Activated naive CD4-positive, alpha-beta T cell treated with anti-CD3 and anti-CD28 coated beads, Interleukin-2, amount 50 U/mL, for 24 hours (primary cell): ENCODE measurements at regions not wholly inside any gene's neighbourhood (a gene's known extent, or its start where the extent isn't known, plus 50 kb on each side); places are given as distances from the start of the nearest gene placed in this dataset.

Experiments used
- H3K27ac Mint-ChIP-seq: one replicate; pipeline ENCODE4 v1.8.0; 2021; ENCODE audit warnings: mild to moderate bottlenecking, mixed read lengths
- H3K27me3 Mint-ChIP-seq: one replicate; pipeline ENCODE4 v1.8.0; 2021; ENCODE audit warnings: mixed read lengths
- H3K36me3 Mint-ChIP-seq: one replicate; pipeline ENCODE4 v1.8.0; 2021; ENCODE audit warnings: mixed read lengths
- H3K4me1 Mint-ChIP-seq: one replicate; pipeline ENCODE4 v1.8.0; 2021; ENCODE audit warnings: mixed read lengths
- H3K4me3 Mint-ChIP-seq: one replicate; pipeline ENCODE4 v1.8.0; 2021; ENCODE audit warnings: mild to moderate bottlenecking, mixed read lengths
- H3K9me3 Mint-ChIP-seq: one replicate; pipeline ENCODE4 v1.8.0; 2021; ENCODE audit warnings: mixed read lengths

DNA sequence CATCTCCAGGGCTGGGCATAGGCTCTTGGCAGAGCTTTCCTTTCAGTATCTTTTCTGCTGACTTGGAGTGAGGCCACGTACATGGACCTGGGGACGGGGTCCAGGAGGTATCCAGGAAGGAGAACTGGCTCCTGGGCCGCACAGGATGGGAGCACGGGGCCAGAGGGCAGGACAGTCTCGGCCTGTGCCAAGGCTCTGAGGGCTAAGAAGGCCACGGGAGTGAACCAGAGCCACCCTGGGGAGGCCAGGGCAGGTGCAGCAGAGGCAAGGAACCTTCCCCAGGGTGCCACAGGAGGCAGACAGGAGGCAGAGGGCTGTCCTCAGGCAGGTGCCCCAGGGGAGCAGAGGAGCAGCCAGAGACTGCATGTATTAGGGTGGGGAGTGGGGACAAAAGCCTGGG, 50.3 kb downstream of the PLXNA1 start:
- Mint-ChIP-seq H3K27me3 (no peaks in the 10 kb centered on the region), H3K4me3 (no peak overlapping the region), H3K9me3 (no peaks in the 10 kb centered on the region), H3K36me3 (no peaks in the 10 kb centered on the region), H3K27ac (no peak overlapping the region), H3K4me1 (no peaks in the 10 kb centered on the region)

DNA sequence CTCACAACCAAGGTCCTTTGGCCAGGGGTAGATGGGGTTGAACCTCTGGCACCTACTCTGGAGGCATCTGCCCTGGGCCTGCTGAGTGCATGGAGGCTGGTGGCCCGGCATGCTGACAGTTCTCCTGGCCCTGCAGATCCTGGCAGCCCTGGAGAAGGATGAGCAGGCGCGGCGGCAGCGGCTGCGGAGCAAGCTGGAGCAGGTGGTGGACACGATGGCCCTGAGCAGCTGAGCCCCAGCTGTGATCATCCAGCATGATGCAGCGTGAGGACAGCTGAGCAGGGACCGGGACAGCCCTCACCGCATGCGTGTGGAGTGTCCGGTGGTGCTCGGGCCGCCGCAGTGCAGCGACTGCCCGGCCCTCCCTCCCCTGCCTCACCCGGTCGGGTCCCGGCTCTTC, 50.9 kb downstream of the PLXNA1 start:
- no peaks in the 10 kb centered on the region for H3K4me1 Mint-ChIP-seq

DNA sequence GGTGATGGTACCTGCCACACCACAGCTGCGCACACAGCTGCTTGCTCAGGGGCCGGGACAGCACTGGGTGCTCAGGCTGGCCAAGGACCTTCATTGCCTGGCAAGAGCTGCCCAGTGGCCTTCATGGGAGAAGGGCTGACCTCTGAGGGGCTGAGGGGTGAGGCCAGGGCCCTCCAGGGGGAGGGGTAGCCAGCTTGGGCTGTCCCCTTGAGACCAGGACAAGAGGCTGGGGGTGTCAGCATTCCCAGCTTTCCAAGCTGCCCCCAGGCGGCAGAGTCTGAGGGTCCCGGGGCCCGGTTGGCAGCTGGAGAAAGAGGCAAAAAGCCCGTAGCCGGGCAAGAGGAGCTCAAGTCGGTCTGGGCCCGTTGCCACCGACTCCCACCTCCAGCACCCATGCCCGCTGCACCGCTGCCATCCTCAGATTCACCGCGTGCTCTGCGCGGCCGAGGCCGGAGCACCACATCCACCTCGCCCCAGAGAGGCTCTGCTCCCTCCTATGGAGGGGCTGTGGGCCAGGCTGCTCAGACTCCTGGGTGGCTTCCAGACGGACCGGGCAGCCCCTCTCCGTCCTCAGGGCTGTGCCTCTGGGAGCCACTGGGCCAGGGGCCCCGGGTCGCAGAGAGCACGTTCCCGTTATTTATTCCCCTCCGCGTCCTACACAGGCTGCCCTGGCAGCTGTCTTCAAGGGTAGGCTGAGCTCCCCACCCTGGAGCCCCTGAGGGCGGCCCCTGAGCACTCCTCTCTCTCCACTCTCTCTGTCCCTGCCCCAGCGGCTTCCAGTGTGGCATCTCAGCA, 51.5 kb downstream of the PLXNA1 start:
- no peak overlapping the region for H3K27ac Mint-ChIP-seq

More for the DNA sequence above, 50.9 kb downstream of the PLXNA1 start:
- no peak overlapping the region for H3K27ac Mint-ChIP-seq
- H3K4me3 Mint-ChIP-seq, result no peak overlapping the region
- H3K36me3 Mint-ChIP-seq, result no peaks in the 10 kb centered on the region
- no peaks in the 10 kb centered on the region for H3K27me3 Mint-ChIP-seq
- no peaks in the 10 kb centered on the region for H3K9me3 Mint-ChIP-seq

DNA sequence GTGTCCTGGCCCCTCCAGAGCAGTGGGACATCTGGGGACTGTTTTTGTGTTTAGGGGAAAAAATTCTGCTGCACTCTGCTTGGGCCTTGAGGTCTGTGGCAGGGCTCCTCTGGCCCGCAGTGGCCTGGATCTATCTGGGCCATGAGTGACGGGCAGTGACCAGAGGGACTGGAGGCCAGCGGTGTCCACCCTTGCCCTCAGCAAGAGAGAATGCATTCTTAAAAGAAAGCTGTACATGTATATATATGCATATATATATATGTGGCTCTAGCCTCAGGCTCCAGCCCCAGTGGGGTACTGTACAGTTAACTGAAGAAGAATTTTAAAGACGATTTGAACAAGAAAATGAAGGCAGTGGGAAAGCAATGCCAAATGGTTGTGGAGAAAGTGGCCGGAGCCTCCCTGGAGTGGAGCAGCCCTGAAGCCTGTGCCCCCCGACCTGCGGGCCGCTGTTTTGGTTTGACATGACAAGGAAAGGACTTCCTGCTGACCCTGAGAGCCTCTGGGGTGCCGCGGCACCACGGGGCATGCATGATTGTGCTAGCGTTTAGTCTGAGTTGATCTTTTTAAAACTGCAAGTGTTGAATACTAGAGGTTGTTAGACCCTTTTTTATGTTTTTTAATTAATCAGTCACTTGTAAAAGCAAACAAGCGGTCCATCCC, 52.2 kb downstream of the PLXNA1 start:
- Mint-ChIP-seq H3K9me3 (no peaks in the 10 kb centered on the region), H3K4me3 (no peak overlapping the region), H3K4me1 (no peaks in the 10 kb centered on the region), H3K27me3 (no peaks in the 10 kb centered on the region), H3K36me3 (no peaks in the 10 kb centered on the region), H3K27ac (no peak overlapping the region)

More for the DNA sequence above, 51.5 kb downstream of the PLXNA1 start:
- no peak overlapping the region for H3K4me3 Mint-ChIP-seq
- H3K9me3 Mint-ChIP-seq, result no peaks in the 10 kb centered on the region
- H3K36me3 Mint-ChIP-seq, result no peaks in the 10 kb centered on the region
- H3K27me3 Mint-ChIP-seq, result no peaks in the 10 kb centered on the region
- H3K4me1 Mint-ChIP-seq, result no peaks in the 10 kb centered on the region

DNA sequence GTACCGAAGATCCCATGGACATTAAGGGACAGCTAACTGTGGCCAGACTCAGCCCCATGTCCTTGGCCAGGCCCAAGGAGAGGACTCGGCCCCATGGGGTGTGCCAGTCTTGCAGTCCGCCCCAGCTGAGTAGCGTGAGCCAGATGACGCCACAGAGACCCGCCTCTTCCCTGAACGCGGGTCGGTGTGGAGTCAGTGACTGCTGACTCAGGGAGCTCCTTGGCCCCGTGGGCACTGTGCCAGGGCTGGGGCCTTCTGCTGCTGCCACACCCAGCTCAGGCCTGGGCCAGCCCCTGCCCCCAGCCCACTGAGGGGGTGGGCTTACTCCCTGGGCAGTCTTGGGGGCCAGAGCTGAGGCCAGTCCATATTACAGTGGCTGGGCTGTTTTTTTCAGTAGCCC, 52.8 kb downstream of the PLXNA1 start:
- Mint-ChIP-seq H3K9me3 (no peaks in the 10 kb centered on the region), H3K4me1 (no peaks in the 10 kb centered on the region), H3K4me3 (no peak overlapping the region), H3K27ac (no peak overlapping the region), H3K27me3 (no peaks in the 10 kb centered on the region), H3K36me3 (no peaks in the 10 kb centered on the region)

DNA sequence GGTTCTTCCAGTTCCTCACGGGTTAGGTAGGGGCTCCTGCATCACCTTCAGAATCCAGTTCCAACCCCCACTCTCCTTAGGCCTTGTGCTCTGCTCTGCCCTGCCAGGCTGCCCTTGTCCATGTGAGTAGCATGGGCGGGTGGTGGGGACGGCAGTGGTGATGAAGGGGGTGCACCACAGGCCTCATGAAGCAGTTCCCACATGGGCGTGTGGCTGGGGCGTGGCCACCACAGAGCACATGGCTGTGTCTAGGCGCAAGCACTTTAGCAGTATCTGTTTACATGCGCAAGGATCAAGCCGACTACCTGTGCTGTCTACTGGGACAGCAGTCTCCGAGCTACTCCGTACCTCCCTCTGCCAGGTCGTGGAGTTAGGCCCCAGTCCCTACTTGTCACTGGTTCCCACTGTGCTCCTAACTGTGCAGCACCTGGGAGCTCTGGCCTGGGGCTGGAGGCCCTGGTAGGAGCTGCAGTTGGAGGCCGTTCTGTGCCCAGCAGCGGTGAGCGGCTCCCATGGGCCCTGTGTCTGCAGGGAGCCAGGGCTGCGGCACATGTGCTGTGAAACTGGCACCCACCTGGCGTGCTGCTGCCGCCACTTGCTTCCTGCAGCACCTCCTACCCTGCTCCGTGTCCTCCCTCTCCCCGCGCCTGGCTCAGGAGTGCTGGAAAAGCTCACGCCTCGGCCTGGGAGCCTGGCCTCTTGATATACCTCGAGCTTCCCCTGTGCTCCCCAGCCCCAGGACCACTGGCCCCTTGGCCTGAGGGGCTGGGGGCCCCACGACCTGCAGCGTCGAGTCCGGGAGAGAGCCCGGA, 53.5 kb downstream of the PLXNA1 start:
- Mint-ChIP-seq H3K36me3 (no peaks in the 10 kb centered on the region), H3K9me3 (no peaks in the 10 kb centered on the region), H3K27ac (no peak overlapping the region), H3K27me3 (no peaks in the 10 kb centered on the region), H3K4me1 (no peaks in the 10 kb centered on the region), H3K4me3 (no peak overlapping the region)

DNA sequence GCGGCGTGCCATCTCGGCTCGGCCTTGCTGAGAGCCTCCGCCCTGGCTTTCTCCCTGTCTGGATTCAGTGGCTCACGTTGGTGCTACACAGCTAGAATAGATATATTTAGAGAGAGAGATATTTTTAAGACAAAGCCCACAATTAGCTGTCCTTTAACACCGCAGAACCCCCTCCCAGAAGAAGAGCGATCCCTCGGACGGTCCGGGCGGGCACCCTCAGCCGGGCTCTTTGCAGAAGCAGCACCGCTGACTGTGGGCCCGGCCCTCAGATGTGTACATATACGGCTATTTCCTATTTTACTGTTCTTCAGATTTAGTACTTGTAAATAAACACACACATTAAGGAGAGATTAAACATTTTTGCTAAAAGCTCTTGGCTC, 54.1 kb downstream of the PLXNA1 start:
- Mint-ChIP-seq H3K4me1 (no peaks in the 10 kb centered on the region), H3K9me3 (no peaks in the 10 kb centered on the region), H3K36me3 (no peaks in the 10 kb centered on the region), H3K27me3 (no peaks in the 10 kb centered on the region), H3K4me3 (no peak overlapping the region), H3K27ac (no peak overlapping the region)

DNA sequence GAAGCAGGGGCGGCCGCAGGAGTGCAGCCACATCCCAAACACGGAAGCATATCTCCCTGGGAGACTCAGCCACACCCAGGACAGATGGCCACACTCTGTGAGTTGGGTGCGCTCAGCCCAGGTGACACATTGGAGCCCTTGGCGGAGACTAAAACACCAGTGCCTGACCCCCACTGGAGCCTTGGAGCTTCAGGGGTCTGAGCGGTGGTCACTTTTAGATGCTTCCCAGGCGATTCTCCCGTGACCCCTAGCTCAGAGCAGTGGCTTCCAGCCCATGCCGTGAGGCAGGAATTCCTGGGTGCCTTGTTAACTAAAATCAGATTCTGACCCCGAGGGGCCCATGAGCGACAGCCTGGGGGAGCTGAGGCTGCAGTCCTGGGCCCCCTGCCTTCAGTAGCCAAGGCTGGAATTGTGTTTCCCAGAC, 54.5 kb downstream of the PLXNA1 start:
- Mint-ChIP-seq H3K36me3 (no peaks in the 10 kb centered on the region), H3K9me3 (no peaks in the 10 kb centered on the region), H3K27me3 (no peaks in the 10 kb centered on the region), H3K4me1 (no peaks in the 10 kb centered on the region), H3K4me3 (no peak overlapping the region), H3K27ac (no peak overlapping the region)

DNA sequence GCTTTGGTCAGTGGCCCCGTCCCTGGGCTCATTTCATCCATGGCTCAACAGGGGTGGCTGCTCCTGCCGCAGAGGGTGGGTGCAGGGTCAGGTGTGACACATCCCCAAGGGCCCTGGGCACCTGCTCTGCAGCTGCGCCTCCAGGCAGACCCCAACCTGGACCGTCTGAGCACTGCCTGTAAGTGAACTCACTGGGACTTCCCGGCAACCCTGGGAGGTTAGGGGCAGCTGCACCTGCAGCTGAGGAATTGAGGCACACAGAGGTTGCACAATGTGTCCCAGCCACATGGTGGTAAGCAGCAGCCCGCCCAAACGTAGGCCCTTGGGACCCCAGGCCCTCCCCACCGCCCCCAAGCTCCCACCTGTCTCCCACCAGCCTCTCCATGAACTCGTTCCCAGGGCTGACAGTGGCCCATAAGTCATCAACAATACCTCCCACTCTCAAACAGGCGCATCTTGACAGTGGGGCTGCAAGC, 55.1 kb downstream of the PLXNA1 start:
- Mint-ChIP-seq H3K27me3 (no peaks in the 10 kb centered on the region), H3K27ac (no peak overlapping the region), H3K4me1 (no peaks in the 10 kb centered on the region), H3K9me3 (no peaks in the 10 kb centered on the region), H3K36me3 (no peaks in the 10 kb centered on the region), H3K4me3 (no peak overlapping the region)

DNA sequence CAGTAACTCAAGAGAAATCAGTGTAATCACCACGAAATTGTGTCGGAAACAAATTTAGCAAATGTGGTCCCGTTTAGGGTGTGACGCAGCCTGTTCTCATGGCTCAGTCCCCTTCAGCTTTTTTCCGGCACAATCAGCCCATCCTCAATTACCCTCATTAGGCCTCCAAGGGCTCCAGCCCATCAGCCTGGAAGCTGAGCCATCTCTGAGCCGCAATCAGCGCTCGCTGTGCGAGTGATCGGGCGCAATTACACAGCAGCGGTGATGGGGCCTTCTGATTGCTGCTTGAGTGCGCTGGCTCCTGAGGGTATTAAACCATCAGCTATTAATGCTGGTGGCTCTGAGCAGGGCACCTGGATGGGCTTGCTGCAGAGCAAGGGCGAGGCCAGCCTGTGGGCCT, 55.6 kb downstream of the PLXNA1 start:
- no peaks in the 10 kb centered on the region for H3K9me3 Mint-ChIP-seq

DNA sequence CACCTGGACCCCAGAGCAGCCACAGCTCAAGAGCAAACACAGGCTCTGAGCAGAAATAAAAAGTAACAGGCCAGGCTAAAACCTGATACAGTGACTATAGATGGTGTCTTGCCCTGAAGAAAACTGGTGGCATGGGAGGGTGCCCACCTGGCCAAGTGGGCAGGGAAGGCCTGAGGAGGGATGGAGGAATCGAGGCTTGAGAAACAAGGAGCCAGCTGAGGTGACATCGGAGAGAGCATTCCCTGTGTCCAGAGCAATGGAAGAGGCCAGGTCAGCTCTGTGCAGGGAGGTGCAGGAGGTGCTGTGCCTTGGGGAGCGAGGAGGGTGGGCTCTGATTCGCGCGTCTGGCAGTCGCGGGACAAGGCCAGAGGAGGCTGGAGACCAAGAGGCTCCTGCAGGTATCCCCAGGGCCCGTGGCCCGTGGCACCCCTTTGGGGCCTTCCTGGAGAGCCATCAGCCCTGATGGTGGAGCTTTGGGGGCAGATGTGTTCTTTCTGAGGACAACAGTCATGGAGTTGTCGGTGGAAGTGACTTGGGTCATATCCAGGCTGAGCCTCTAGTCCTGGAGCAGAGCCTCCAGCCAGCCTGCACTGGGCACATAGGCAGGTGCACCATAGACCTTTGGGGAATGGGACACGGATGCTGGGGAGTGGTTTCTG, 56.1 kb downstream of the PLXNA1 start:
- H3K36me3 Mint-ChIP-seq, result no peaks in the 10 kb centered on the region
- H3K9me3 Mint-ChIP-seq, result no peaks in the 10 kb centered on the region
- H3K27me3 Mint-ChIP-seq, result no peaks in the 10 kb centered on the region

More for the DNA sequence above, 55.6 kb downstream of the PLXNA1 start:
- Mint-ChIP-seq H3K4me1 (no peaks in the 10 kb centered on the region), H3K27ac (no peak overlapping the region), H3K4me3 (no peak overlapping the region), H3K36me3 (no peaks in the 10 kb centered on the region), H3K27me3 (no peaks in the 10 kb centered on the region)

DNA sequence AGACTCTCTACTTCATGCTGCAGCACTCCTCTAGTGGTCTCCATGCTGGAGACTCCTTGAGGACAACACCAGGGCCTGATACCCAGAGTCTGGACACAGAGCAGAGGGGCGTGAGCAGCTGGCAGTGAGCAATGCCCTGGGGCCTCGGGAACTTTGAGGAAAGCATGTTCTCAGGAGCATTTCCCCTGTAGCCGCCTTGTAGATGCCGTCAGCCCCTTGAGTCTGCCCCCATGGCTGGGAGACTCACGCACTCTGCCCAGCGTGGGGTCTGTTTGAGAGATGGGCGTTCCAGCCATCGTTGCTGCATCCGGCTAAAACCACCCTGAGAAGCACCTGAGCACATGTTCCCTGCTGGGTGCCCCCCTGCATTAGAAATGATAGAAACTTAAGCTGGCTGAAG, 56.8 kb downstream of the PLXNA1 start:
- Mint-ChIP-seq H3K4me3 (no peak overlapping the region), H3K9me3 (no peaks in the 10 kb centered on the region), H3K36me3 (no peaks in the 10 kb centered on the region), H3K27ac (no peak overlapping the region), H3K4me1 (no peaks in the 10 kb centered on the region), H3K27me3 (no peaks in the 10 kb centered on the region)

More for the DNA sequence above, 56.1 kb downstream of the PLXNA1 start:
- Mint-ChIP-seq H3K27ac (no peak overlapping the region), H3K4me3 (no peak overlapping the region), H3K4me1 (no peaks in the 10 kb centered on the region)

DNA sequence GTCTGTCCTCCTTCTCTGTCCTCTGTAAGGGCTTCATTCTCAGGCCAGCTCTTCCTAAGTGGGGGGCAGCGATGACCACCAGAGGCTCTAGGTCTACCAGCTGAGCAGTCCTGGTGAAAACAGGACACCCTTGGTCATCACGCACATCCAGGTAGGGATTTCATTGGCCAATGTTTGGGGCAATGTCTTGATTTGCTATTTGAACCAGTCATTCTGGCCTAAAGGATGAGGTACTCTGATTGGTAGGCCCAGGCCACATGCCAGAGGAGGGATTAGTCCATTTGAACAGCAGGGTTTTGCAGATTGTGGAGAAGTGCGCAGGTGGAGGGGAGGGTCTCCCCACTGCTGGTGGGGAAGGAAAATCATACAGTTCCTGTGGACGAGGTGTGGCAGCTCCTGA, 57.3 kb downstream of the PLXNA1 start:
- Mint-ChIP-seq H3K27me3 (no peaks in the 10 kb centered on the region), H3K27ac (no peak overlapping the region), H3K9me3 (no peaks in the 10 kb centered on the region), H3K4me3 (no peak overlapping the region), H3K36me3 (no peaks in the 10 kb centered on the region), H3K4me1 (no peaks in the 10 kb centered on the region)

DNA sequence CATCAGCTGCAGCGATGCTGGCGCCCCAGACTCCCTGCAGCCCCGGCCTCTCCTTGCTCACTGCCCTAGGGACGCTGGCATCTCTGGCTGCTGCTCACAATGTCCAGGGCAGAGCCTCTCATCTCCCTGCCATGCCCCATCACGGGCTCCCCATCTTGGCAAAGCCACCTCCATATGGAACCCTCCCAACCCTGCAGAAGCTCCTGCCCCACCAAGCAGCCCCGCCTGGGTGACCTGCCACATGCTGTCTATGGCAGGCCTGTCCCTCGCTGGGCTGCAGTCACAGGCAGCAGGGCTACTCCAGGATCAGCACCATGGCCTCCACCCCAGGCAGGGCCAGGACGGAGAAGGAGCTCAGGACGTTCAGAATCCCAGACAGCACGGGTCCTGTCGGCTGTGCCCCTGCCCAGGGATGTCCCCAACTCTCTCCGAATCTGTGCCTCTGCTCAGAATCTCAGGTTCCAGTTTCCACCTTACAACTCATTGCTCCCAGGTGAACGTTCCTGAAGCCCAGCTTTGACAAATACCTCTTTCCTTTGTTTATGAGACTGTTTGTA, 58.4 kb downstream of the PLXNA1 start:
- Mint-ChIP-seq H3K27me3 (no peaks in the 10 kb centered on the region), H3K4me3 (no peak overlapping the region), H3K4me1 (no peaks in the 10 kb centered on the region), H3K36me3 (no peaks in the 10 kb centered on the region), H3K27ac (no peak overlapping the region), H3K9me3 (no peaks in the 10 kb centered on the region)

DNA sequence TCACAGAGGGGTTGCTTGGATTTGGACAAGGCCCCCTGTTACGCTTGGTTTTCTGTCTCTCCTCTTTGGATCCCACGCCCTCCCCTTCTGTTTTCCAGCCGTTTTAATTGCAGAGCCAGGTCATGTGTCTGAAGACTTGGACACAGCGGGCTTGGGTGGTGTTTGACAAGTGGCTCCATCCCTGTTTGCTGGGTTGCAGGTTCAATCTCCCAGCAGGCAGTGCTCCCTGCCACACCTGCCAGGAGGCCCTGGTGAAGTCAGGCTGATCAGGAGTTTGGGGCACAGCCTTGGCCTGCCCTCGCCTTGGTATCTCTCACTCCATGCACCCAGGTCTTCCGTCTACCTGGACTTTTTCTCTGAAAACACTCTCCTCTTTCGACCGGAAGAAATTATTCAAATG, 59.0 kb downstream of the PLXNA1 start:
- Mint-ChIP-seq H3K9me3 (no peaks in the 10 kb centered on the region), H3K4me3 (no peak overlapping the region), H3K27me3 (no peaks in the 10 kb centered on the region), H3K27ac (no peak overlapping the region), H3K4me1 (no peaks in the 10 kb centered on the region), H3K36me3 (no peaks in the 10 kb centered on the region)
